Natural killer cell (primary cell): ENCODE measurements at regions not wholly inside any gene's neighbourhood (a gene's known extent, or its start where the extent isn't known, plus 50 kb on each side); places are given as distances from the start of the nearest gene placed in this dataset.

Experiments used
- ATAC-seq, 3 donors: fragments of 150-1000 bp in 2 of 3; fragments of 200-7000 bp in 1 of 3; cut with Tn5 transposase; 1 replicate in 1 of 3; 2 replicates in 2 of 3; pipeline ENCODE4 v1.10.0; 2021; ENCODE audit warnings: mild to moderate bottlenecking in 2 of 3, moderate library complexity in 2 of 3
- DNase-seq, 2 donors: peaks; one replicate each; pipeline versions ENCODE4 v3.0.0 to v3.0.0-alpha.2; 2013 to 2021; ENCODE audit warnings: mixed read lengths in 1 of 2
- H3K27ac ChIP-seq: one replicate; pipeline ENCODE4 v1.5.1; 2013; ENCODE audit warnings: mild to moderate bottlenecking, low read length
- H3K27me3 ChIP-seq: one replicate; pipeline ENCODE4 v1.6.1; 2013; ENCODE audit warnings: low read length; ENCODE audit not compliant: control insufficient read depth, insufficient read depth
- H3K36me3 ChIP-seq: one replicate; pipeline ENCODE4 v1.6.1; 2013; ENCODE audit warnings: low read length; ENCODE audit not compliant: control insufficient read depth, insufficient read depth
- H3K4me1 ChIP-seq: one replicate; pipeline ENCODE4 v1.6.1; 2013; ENCODE audit warnings: low read length; ENCODE audit not compliant: control insufficient read depth, insufficient read depth
- H3K4me3 ChIP-seq: one replicate; pipeline ENCODE4 v1.5.1; 2013; ENCODE audit warnings: low read length
- H3K9me3 ChIP-seq: one replicate; pipeline ENCODE4 v1.6.1; 2013; ENCODE audit warnings: low read length; ENCODE audit not compliant: control insufficient read depth, insufficient read depth
- H3K27ac Mint-ChIP-seq, 2 donors: one replicate each; pipeline ENCODE4 v1.8.0; 2022; ENCODE audit warnings: mild to moderate bottlenecking in 2 of 2, mixed read lengths in 2 of 2, moderate library complexity in 1 of 2
- H3K27me3 Mint-ChIP-seq, 2 donors: one replicate each; pipeline ENCODE4 v1.8.0; 2022; ENCODE audit warnings: low read depth in 2 of 2, mixed read lengths in 2 of 2
- H3K36me3 Mint-ChIP-seq: one replicate; pipeline ENCODE4 v1.8.0; 2022; ENCODE audit warnings: mixed read lengths
- H3K4me1 Mint-ChIP-seq, 2 donors: one replicate each; pipeline ENCODE4 v1.8.0; 2022; ENCODE audit warnings: mixed read lengths in 2 of 2
- H3K4me3 Mint-ChIP-seq: one replicate; pipeline ENCODE4 v1.8.0; 2022; ENCODE audit warnings: mild to moderate bottlenecking, moderate library complexity, mixed read lengths
- H3K9me3 Mint-ChIP-seq, 2 donors: one replicate each; pipeline ENCODE4 v1.8.0; 2022; ENCODE audit warnings: mixed read lengths in 2 of 2
- CTCF ChIP-seq: fragments of 200-600 bp; IDR thresholded peaks from one replicate; pipeline ENCODE4 v1.8.0; 2022; ENCODE audit warnings: antibody characterized with exemption
- WGBS: methylation state at CpG from one replicate; pipeline ENCODE4 v1.1.7; 2013; ENCODE audit warnings: missing lambda C conversion rate; ENCODE audit not compliant: insufficient coverage; 5-methylcytosine and 5-hydroxymethylcytosine counted together
- intact Hi-C: fragments of 100-400 bp; cut with micrococcal nuclease; formaldehyde crosslinking; loops from one replicate; pipeline ENCODE4 v1.14.2; 2022

GRCh38 chrX:25202827-25203226 is 187.1 kb upstream of the ARX start:
- peaks cover 0 to 2% of the 10 kb centered on the region in 2 donors for H3K9me3 Mint-ChIP-seq
- no peaks in the 10 kb centered on the region for H3K36me3 Mint-ChIP-seq
- no peak overlapping the region for H3K4me3 Mint-ChIP-seq
- Histone ChIP-seq H3K4me3 (no peak overlapping the region), H3K36me3 (no peaks in the 10 kb centered on the region), H3K4me1 (no peaks in the 10 kb centered on the region), H3K27ac (no peak overlapping the region), H3K27me3 (no peaks in the 10 kb centered on the region), H3K9me3 (no peaks in the 10 kb centered on the region)
- 91% methylated on average over 2 of the region's 2 CpGs for WGBS
- TF ChIP-seq CTCF: no peak
- ATAC-seq (no peak), DNase-seq (no peak)
- H3K27ac Mint-ChIP-seq: no peak overlapping the region
- intact Hi-C loops: no loop called here
- H3K27me3 Mint-ChIP-seq: no peaks in the 10 kb centered on the region
- H3K4me1 Mint-ChIP-seq: no peaks in the 10 kb centered on the region

GRCh38 chrX:25198891-25199290 is 183.1 kb upstream of the ARX start:
- Histone ChIP-seq H3K36me3 (no peaks in the 10 kb centered on the region), H3K27me3 (no peaks in the 10 kb centered on the region), H3K4me3 (no peak overlapping the region), H3K9me3 (no peaks in the 10 kb centered on the region), H3K4me1 (no peaks in the 10 kb centered on the region), H3K27ac (no peak overlapping the region)
- DNase-seq: no peak
- H3K4me3 Mint-ChIP-seq: no peak overlapping the region
- no peaks in the 10 kb centered on the region for H3K9me3 Mint-ChIP-seq
- H3K36me3 Mint-ChIP-seq: no peaks in the 10 kb centered on the region
- no peak overlapping the region for H3K27ac Mint-ChIP-seq
- no peak for TF ChIP-seq CTCF
- no peaks in the 10 kb centered on the region for H3K4me1 Mint-ChIP-seq
- ATAC-seq: no peak
- 82% methylated on average over 2 of the region's 3 CpGs for WGBS
- no peaks in the 10 kb centered on the region for H3K27me3 Mint-ChIP-seq
- intact Hi-C loops: no loop called here

GRCh38 chrX:25198253-25198652 is 182.5 kb upstream of the ARX start:
- intact Hi-C loops: no loop called here
- H3K4me1 Mint-ChIP-seq: no peaks in the 10 kb centered on the region
- no peak for DNase-seq
- Histone ChIP-seq H3K27ac (no peak overlapping the region), H3K36me3 (no peaks in the 10 kb centered on the region), H3K27me3 (no peaks in the 10 kb centered on the region), H3K4me1 (no peaks in the 10 kb centered on the region), H3K4me3 (no peak overlapping the region), H3K9me3 (no peaks in the 10 kb centered on the region)
- H3K27me3 Mint-ChIP-seq: no peaks in the 10 kb centered on the region
- no peak overlapping the region for H3K27ac Mint-ChIP-seq
- ATAC-seq: no peak
- no peaks in the 10 kb centered on the region for H3K9me3 Mint-ChIP-seq
- no peak for TF ChIP-seq CTCF
- WGBS: no CpG with 5 or more reads among the region's 3 CpGs
- no peak overlapping the region for H3K4me3 Mint-ChIP-seq
- no peaks in the 10 kb centered on the region for H3K36me3 Mint-ChIP-seq

- H3K36me3 ChIP-seq: no peaks in the 10 kb centered on the region
- H3K4me1 ChIP-seq: no peaks in the 10 kb centered on the region
- Mint-ChIP-seq H3K9me3 (no peaks in the 10 kb centered on the region), H3K4me1 (no peaks in the 10 kb centered on the region), H3K4me3 (no peak overlapping the region), H3K27ac (no peak overlapping the region), H3K36me3 (no peaks in the 10 kb centered on the region), H3K27me3 (no peaks in the 10 kb centered on the region)
- no peaks in the 10 kb centered on the region for H3K27me3 ChIP-seq
- H3K27ac ChIP-seq: no peak overlapping the region
- no peaks in the 10 kb centered on the region for H3K9me3 ChIP-seq
- ATAC-seq (no peak), DNase-seq (no peak)
- intact Hi-C loops: no loop called here
- 76% methylated on average over 2 of the region's 2 CpGs for WGBS
- no peak overlapping the region for H3K4me3 ChIP-seq
- TF ChIP-seq CTCF: no peak
Measured at GRCh38 chrX:25196221-25196620, 180.5 kb upstream of the ARX start.
